Adrenal gland (tissue), 5 donors: ENCODE measurements at regions not wholly inside any gene's neighbourhood (a gene's known extent, or its start where the extent isn't known, plus 50 kb on each side); places are given as distances from the start of the nearest gene placed in this dataset.

Source experiments
- POLR2A ChIP-seq, 2 donors: fragments of 450-650 bp; IDR thresholded peaks; one replicate each; pipeline ENCODE4 v1.6.1; 2017; ENCODE audit warnings: antibody characterized with exemption in 2 of 2, mild to moderate bottlenecking in 2 of 2, moderate library complexity in 1 of 2
- TF ChIP-seq, protein P1 (sequence below), 6 experiments: fragments of 450-650 bp in 4 of 6; fragments of 200-600 bp in 2 of 6; sonication (generic) in 1 of 6; IDR thresholded peaks; 1 replicate in 5 of 6; 2 replicates in 1 of 6; pipeline versions ENCODE4 v1.5.1 to v1.8.0; 2016 to 2021; ENCODE audit warnings: antibody characterized with exemption in 6 of 6, mild to moderate bottlenecking in 2 of 6, moderate library complexity in 1 of 6
- donor health status: DM: no; HTN: no; CAD: no.

DNA sequence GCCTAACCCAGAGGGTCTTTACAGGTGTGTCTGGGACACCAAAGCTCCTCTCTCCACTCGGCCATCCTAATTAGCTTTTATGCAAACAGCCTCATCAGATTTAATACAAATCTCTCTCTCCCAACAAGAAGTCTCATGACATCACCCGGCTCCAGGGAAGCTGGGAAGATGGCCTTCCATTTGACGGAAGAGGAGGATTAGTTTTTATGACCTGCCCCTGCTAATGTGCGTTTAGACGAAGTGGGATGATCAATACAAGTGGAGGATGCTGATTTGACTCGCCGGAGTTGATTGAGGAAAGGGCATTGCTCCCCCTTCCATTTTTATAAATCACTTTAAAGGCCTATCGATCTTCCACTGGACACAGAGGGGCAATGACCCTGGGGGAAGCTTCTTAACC lies 239.2 kb downstream of the BCL11B start:
- TF ChIP-seq, protein P1, sequence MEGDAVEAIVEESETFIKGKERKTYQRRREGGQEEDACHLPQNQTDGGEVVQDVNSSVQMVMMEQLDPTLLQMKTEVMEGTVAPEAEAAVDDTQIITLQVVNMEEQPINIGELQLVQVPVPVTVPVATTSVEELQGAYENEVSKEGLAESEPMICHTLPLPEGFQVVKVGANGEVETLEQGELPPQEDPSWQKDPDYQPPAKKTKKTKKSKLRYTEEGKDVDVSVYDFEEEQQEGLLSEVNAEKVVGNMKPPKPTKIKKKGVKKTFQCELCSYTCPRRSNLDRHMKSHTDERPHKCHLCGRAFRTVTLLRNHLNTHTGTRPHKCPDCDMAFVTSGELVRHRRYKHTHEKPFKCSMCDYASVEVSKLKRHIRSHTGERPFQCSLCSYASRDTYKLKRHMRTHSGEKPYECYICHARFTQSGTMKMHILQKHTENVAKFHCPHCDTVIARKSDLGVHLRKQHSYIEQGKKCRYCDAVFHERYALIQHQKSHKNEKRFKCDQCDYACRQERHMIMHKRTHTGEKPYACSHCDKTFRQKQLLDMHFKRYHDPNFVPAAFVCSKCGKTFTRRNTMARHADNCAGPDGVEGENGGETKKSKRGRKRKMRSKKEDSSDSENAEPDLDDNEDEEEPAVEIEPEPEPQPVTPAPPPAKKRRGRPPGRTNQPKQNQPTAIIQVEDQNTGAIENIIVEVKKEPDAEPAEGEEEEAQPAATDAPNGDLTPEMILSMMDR (IDR thresholded peaks at IDR 0.05) = no peak
- TF ChIP-seq POLR2A (IDR thresholded peaks at IDR 0.05) = no peak
